B cell (primary cell): ENCODE measurements at regions not wholly inside any gene's neighbourhood (a gene's known extent, or its start where the extent isn't known, plus 50 kb on each side); places are given as distances from the start of the nearest gene placed in this dataset.

Source experiments
- CTCF ChIP-seq: fragments of 200-600 bp; IDR thresholded peaks from one replicate; pipeline ENCODE4 v1.8.0; 2022; ENCODE audit warnings: antibody characterized with exemption, mild to moderate bottlenecking
- EZH2 ChIP-seq: IDR thresholded peaks from 2 replicates; pipeline ENCODE4 v1.6.1; 2012; ENCODE audit warnings: borderline replicate concordance, low read depth, mild to moderate bottlenecking, moderate library complexity, low read length; ENCODE audit not compliant: insufficient read depth, poor library complexity, severe bottlenecking

- TF ChIP-seq CTCF (no peak), EZH2 (no peak)
Measured at GRCh38 chr14:98946940-98947339, 325.1 kb downstream of the BCL11B start.
